Natural killer cell (primary cell): ENCODE measurements at regions not wholly inside any gene's neighbourhood (a gene's known extent, or its start where the extent isn't known, plus 50 kb on each side); places are given as distances from the start of the nearest gene placed in this dataset.

ENCODE experiments used
- ATAC-seq, 3 donors: fragments of 150-1000 bp in 2 of 3; fragments of 200-7000 bp in 1 of 3; cut with Tn5 transposase; 1 replicate in 1 of 3; 2 replicates in 2 of 3; pipeline ENCODE4 v1.10.0; 2021; ENCODE audit warnings: mild to moderate bottlenecking in 2 of 3, moderate library complexity in 2 of 3
- DNase-seq, 2 donors: peaks; one replicate each; pipeline versions ENCODE4 v3.0.0 to v3.0.0-alpha.2; 2013 to 2021; ENCODE audit warnings: mixed read lengths in 1 of 2
- H3K27ac ChIP-seq: one replicate; pipeline ENCODE4 v1.5.1; 2013; ENCODE audit warnings: mild to moderate bottlenecking, low read length
- H3K27me3 ChIP-seq: one replicate; pipeline ENCODE4 v1.6.1; 2013; ENCODE audit warnings: low read length; ENCODE audit not compliant: control insufficient read depth, insufficient read depth
- H3K36me3 ChIP-seq: one replicate; pipeline ENCODE4 v1.6.1; 2013; ENCODE audit warnings: low read length; ENCODE audit not compliant: control insufficient read depth, insufficient read depth
- H3K4me1 ChIP-seq: one replicate; pipeline ENCODE4 v1.6.1; 2013; ENCODE audit warnings: low read length; ENCODE audit not compliant: control insufficient read depth, insufficient read depth
- H3K4me3 ChIP-seq: one replicate; pipeline ENCODE4 v1.5.1; 2013; ENCODE audit warnings: low read length
- H3K9me3 ChIP-seq: one replicate; pipeline ENCODE4 v1.6.1; 2013; ENCODE audit warnings: low read length; ENCODE audit not compliant: control insufficient read depth, insufficient read depth
- H3K27ac Mint-ChIP-seq, 2 donors: one replicate each; pipeline ENCODE4 v1.8.0; 2022; ENCODE audit warnings: mild to moderate bottlenecking in 2 of 2, mixed read lengths in 2 of 2, moderate library complexity in 1 of 2
- H3K27me3 Mint-ChIP-seq, 2 donors: one replicate each; pipeline ENCODE4 v1.8.0; 2022; ENCODE audit warnings: low read depth in 2 of 2, mixed read lengths in 2 of 2
- H3K36me3 Mint-ChIP-seq: one replicate; pipeline ENCODE4 v1.8.0; 2022; ENCODE audit warnings: mixed read lengths
- H3K4me1 Mint-ChIP-seq, 2 donors: one replicate each; pipeline ENCODE4 v1.8.0; 2022; ENCODE audit warnings: mixed read lengths in 2 of 2
- H3K4me3 Mint-ChIP-seq: one replicate; pipeline ENCODE4 v1.8.0; 2022; ENCODE audit warnings: mild to moderate bottlenecking, moderate library complexity, mixed read lengths
- H3K9me3 Mint-ChIP-seq, 2 donors: one replicate each; pipeline ENCODE4 v1.8.0; 2022; ENCODE audit warnings: mixed read lengths in 2 of 2
- CTCF ChIP-seq: fragments of 200-600 bp; IDR thresholded peaks from one replicate; pipeline ENCODE4 v1.8.0; 2022; ENCODE audit warnings: antibody characterized with exemption
- WGBS: methylation state at CpG from one replicate; pipeline ENCODE4 v1.1.7; 2013; ENCODE audit warnings: missing lambda C conversion rate; ENCODE audit not compliant: insufficient coverage; 5-methylcytosine and 5-hydroxymethylcytosine counted together
- intact Hi-C: fragments of 100-400 bp; cut with micrococcal nuclease; formaldehyde crosslinking; loops from one replicate; pipeline ENCODE4 v1.14.2; 2022

GRCh38 chrX:20567108-20567507 lies 300.4 kb upstream of the RPS6KA3 start:
- Mint-ChIP-seq H3K4me1 (no peaks in the 10 kb centered on the region), H3K4me3 (no peak overlapping the region), H3K36me3 (no peaks in the 10 kb centered on the region), H3K27me3 (no peaks in the 10 kb centered on the region), H3K9me3 (no peaks in the 10 kb centered on the region), H3K27ac (no peak overlapping the region)
- Histone ChIP-seq H3K27me3 (no peaks in the 10 kb centered on the region), H3K36me3 (no peaks in the 10 kb centered on the region), H3K4me1 (no peaks in the 10 kb centered on the region), H3K9me3 (no peaks in the 10 kb centered on the region), H3K27ac (no peak overlapping the region), H3K4me3 (no peak overlapping the region)
- ATAC-seq: no peak
- TF ChIP-seq CTCF: no peak
- intact Hi-C loops: no loop called here
- no peak for DNase-seq

GRCh38 chrX:20547611-20548051 lies 280.9 kb upstream of the RPS6KA3 start:
- 77% methylated on average over 3 of the region's 3 CpGs for WGBS

GRCh38 chrX:20545538-20545937 lies 278.8 kb upstream of the RPS6KA3 start:
- WGBS: 86% methylated on average over 3 of the region's 3 CpGs
- Mint-ChIP-seq H3K27me3 (peaks cover 0 to 9% of the 10 kb centered on the region in 2 donors), H3K4me3 (no peak overlapping the region), H3K4me1 (no peaks in the 10 kb centered on the region), H3K36me3 (peaks cover 5% of the 10 kb centered on the region), H3K27ac (no peak overlapping the region), H3K9me3 (peaks cover 0 to 4% of the 10 kb centered on the region in 2 donors)
- no peak for DNase-seq
- Histone ChIP-seq H3K4me3 (no peak overlapping the region), H3K27me3 (no peaks in the 10 kb centered on the region), H3K4me1 (no peaks in the 10 kb centered on the region), H3K9me3 (no peaks in the 10 kb centered on the region), H3K27ac (no peak overlapping the region), H3K36me3 (no peaks in the 10 kb centered on the region)
- intact Hi-C loops: no loop called here
- no peak for ATAC-seq
- no peak for TF ChIP-seq CTCF

More at GRCh38 chrX:20547611-20548051, 280.9 kb upstream of the RPS6KA3 start:
- TF ChIP-seq CTCF: no peak
- intact Hi-C loops: no loop called here
- Histone ChIP-seq H3K4me3 (no peak overlapping the region), H3K27ac (no peak overlapping the region), H3K4me1 (no peaks in the 10 kb centered on the region), H3K27me3 (no peaks in the 10 kb centered on the region), H3K36me3 (no peaks in the 10 kb centered on the region), H3K9me3 (no peaks in the 10 kb centered on the region)
- Mint-ChIP-seq H3K4me1 (no peaks in the 10 kb centered on the region), H3K9me3 (no peaks in the 10 kb centered on the region), H3K4me3 (no peak overlapping the region), H3K27ac (no peak overlapping the region), H3K36me3 (no peaks in the 10 kb centered on the region), H3K27me3 (peaks cover 2 to 11% of the 10 kb centered on the region in 2 donors)
- ATAC-seq (no peak), DNase-seq (no peak)

- peaks cover 7% of the 10 kb centered on the region for H3K36me3 Mint-ChIP-seq
- no peaks in the 10 kb centered on the region for H3K36me3 ChIP-seq
Observed at GRCh38 chrX:20542072-20542471, 275.4 kb upstream of the RPS6KA3 start.

More at GRCh38 chrX:20542072-20542471, 275.4 kb upstream of the RPS6KA3 start:
- Mint-ChIP-seq H3K4me3 (no peak overlapping the region), H3K27ac (no peak overlapping the region), H3K9me3 (peaks cover 0 to 6% of the 10 kb centered on the region in 2 donors), H3K27me3 (peaks cover 3 to 7% of the 10 kb centered on the region in 2 donors), H3K4me1 (no peaks in the 10 kb centered on the region)
- no peaks in the 10 kb centered on the region for H3K27me3 ChIP-seq
- H3K4me1 ChIP-seq: no peaks in the 10 kb centered on the region
- ATAC-seq (no peak), DNase-seq (no peak)
- H3K9me3 ChIP-seq: no peaks in the 10 kb centered on the region
- H3K4me3 ChIP-seq: no peak overlapping the region
- no peak overlapping the region for H3K27ac ChIP-seq
- WGBS: 71% methylated on average over 1 of the region's 1 CpG
- intact Hi-C loops: no loop called here
- TF ChIP-seq CTCF: no peak
